HCT116 (cell line): ENCODE measurements at regions not wholly inside any gene's neighbourhood (a gene's known extent, or its start where the extent isn't known, plus 50 kb on each side); places are given as distances from the start of the nearest gene placed in this dataset.

Source experiments
- ATAC-seq: fragments of 200-7000 bp; cut with Tn5 transposase; 2 replicates; pipeline ENCODE4 v1.9.1; 2020; ENCODE audit warnings: mild to moderate bottlenecking, moderate library complexity
- BruUV-seq: library from RNA; stranded (reverse); fragments of 400-500 nt; replicated peaks from 2 replicates; lab custom pipeline; 2021; lab: Mats Ljungman, UMichigan
- CTCF ChIA-PET: fragments of 300-600 bp; sonication (Branson Sonifier 250); formaldehyde crosslinking; loops from one replicate; lab custom pipeline; 2021; ENCODE audit warnings: antibody characterized with exemption; lab: Charles Lee
- POLR2A ChIA-PET: fragments of 300-600, 350-600 bp; sonication (Branson Sonifier 250); formaldehyde crosslinking; loops from one replicate; lab custom pipeline; 2021; ENCODE audit warnings: antibody characterized with exemption; lab: Charles Lee
- RAD21 ChIA-PET, 2 experiments: fragments of 300-600 bp; sonication (Branson Sonifier 250); formaldehyde crosslinking; loops; one replicate each; lab custom pipeline; 2023; ENCODE audit warnings: low total read pairs in 2 of 2; ENCODE audit not compliant: uncharacterized antibody in 2 of 2, unreplicated experiment in 2 of 2, low non-redundant PET in 1 of 2; lab: Charles Lee
- DNase-seq: peaks from one replicate; pipeline ENCODE4 v3.0.0-alpha.2; 2010; ENCODE audit warnings: low read depth, low spot score
- H2AFZ ChIP-seq: fragments of 200-600 bp; shearing (Covaris generic), sonication (generic); 2 replicates; pipeline ENCODE4 v1.6.1; 2017; ENCODE audit warnings: low read depth, mixed run types, mixed read lengths, antibody characterized with exemption, low read length; ENCODE audit not compliant: poor library complexity, severe bottlenecking
- H3K27ac ChIP-seq: 2 replicates; pipeline ENCODE4 v1.5.1; 2012; ENCODE audit warnings: low read depth, low read length
- H3K27me3 ChIP-seq: fragments of 200-600 bp; sonication (generic); 2 replicates; pipeline ENCODE4 v1.6.1; 2016; ENCODE audit warnings: mixed run types, low read length, mixed read lengths; ENCODE audit not compliant: insufficient read depth
- H3K36me3 ChIP-seq, 2 experiments: fragments of 200-500 bp in 1 of 2; fragments of 200-600 bp in 1 of 2; sonication (Bioruptor generic) in 1 of 2; sonication (generic) in 1 of 2; 2 replicates each; pipeline versions ENCODE4 v1.5.1 to v1.6.1; 2014 to 2016; ENCODE audit warnings: low read length in 2 of 2, inconsistent platforms in 1 of 2, mixed read lengths in 1 of 2, mixed run types in 1 of 2; ENCODE audit not compliant: insufficient read depth in 2 of 2, control insufficient read depth in 1 of 2
- H3K4me1 ChIP-seq, 2 experiments: fragments of 200-600 bp in 1 of 2; sonication (generic) in 1 of 2; 2 replicates each; pipeline versions ENCODE4 v1.5.1 to v1.6.1; 2012 to 2017; ENCODE audit warnings: low read length in 2 of 2, inconsistent platforms in 1 of 2, mild to moderate bottlenecking in 1 of 2, mixed read lengths in 1 of 2, mixed run types in 1 of 2, moderate library complexity in 1 of 2; ENCODE audit not compliant: insufficient read depth in 2 of 2, control insufficient read depth in 1 of 2
- H3K4me2 ChIP-seq: fragments of 200-600 bp; sonication (generic); 2 replicates; pipeline ENCODE4 v1.6.1; 2017; ENCODE audit warnings: mixed run types, low read length, mixed read lengths
- H3K4me3 ChIP-seq, 2 experiments: fragments of 200-600 bp in 1 of 2; sonication (generic) in 1 of 2; replicated peaks in 1 of 2; 2 replicates each; pipeline ENCODE4 v1.5.1; 2011 to 2016; ENCODE audit warnings: low read length in 2 of 2, control low read depth in 1 of 2, low read depth in 1 of 2, mild to moderate bottlenecking in 1 of 2, mixed read lengths in 1 of 2, mixed run types in 1 of 2
- H3K79me2 ChIP-seq: fragments of 200-600 bp; sonication (generic); 2 replicates; pipeline ENCODE4 v1.6.1; 2017; ENCODE audit warnings: mild to moderate bottlenecking, mixed run types, low read length, moderate library complexity, mixed read lengths; ENCODE audit not compliant: insufficient read depth
- H3K9ac ChIP-seq: fragments of 200-600 bp; sonication (generic); 2 replicates; pipeline ENCODE4 v1.6.1; 2016; ENCODE audit warnings: low read length, mixed read lengths
- H3K9me2 ChIP-seq: fragments of 200-600 bp; sonication (generic), shearing (Covaris generic); 2 replicates; pipeline ENCODE4 v1.6.1; 2017; ENCODE audit warnings: mixed run types, mild to moderate bottlenecking, moderate library complexity; ENCODE audit not compliant: insufficient read depth
- H3K9me3 ChIP-seq, 2 experiments: fragments of 200-500 bp in 1 of 2; fragments of 200-600 bp in 1 of 2; sonication (Bioruptor generic) in 1 of 2; sonication (generic) in 1 of 2; 2 replicates each; pipeline ENCODE4 v1.6.1; 2014 to 2017; ENCODE audit warnings: low read length in 2 of 2, mixed read lengths in 2 of 2, inconsistent platforms in 1 of 2, low read depth in 1 of 2, mild to moderate bottlenecking in 1 of 2, mixed run types in 1 of 2, moderate library complexity in 1 of 2; ENCODE audit not compliant: control insufficient read depth in 1 of 2, insufficient read depth in 1 of 2
- H4K20me1 ChIP-seq: fragments of 200-600 bp; sonication (generic), shearing (Covaris generic); 2 replicates; pipeline ENCODE4 v1.6.1; 2017; ENCODE audit warnings: mixed run types, mild to moderate bottlenecking, moderate library complexity; ENCODE audit not compliant: insufficient read depth
- CBX3 ChIP-seq: IDR thresholded peaks from 2 replicates; pipeline ENCODE4 v1.6.1; 2012; ENCODE audit warnings: low read depth
- EGR1 ChIP-seq: IDR thresholded peaks from 2 replicates; pipeline ENCODE4 v1.6.1; 2012; ENCODE audit warnings: low read depth
- ELF1 ChIP-seq: IDR thresholded peaks from 2 replicates; pipeline ENCODE4 v1.6.1; 2012; ENCODE audit warnings: low read depth, borderline replicate concordance
- EZH2 ChIP-seq: fragments of 200-600 bp; sonication (generic); IDR thresholded peaks from 2 replicates; pipeline ENCODE4 v1.6.1; 2017; ENCODE audit warnings: antibody characterized with exemption, mixed run types
- EZH2phosphoT487 ChIP-seq: fragments of 200-600 bp; IDR thresholded peaks from 2 replicates; pipeline ENCODE4 v1.6.1; 2018; ENCODE audit warnings: antibody characterized with exemption, borderline replicate concordance
- FOSL1 ChIP-seq: IDR thresholded peaks from 2 replicates; pipeline ENCODE4 v1.6.1; 2012; ENCODE audit warnings: low read depth
- POLR2A ChIP-seq: IDR thresholded peaks from 2 replicates; pipeline ENCODE4 v1.7.0; 2011; ENCODE audit warnings: borderline replicate concordance; ENCODE audit not compliant: insufficient read depth, insufficient read length; ENCODE audit errors: extremely low read depth
- POLR2AphosphoS5 ChIP-seq: IDR thresholded peaks from 2 replicates; pipeline ENCODE4 v1.6.1; 2011; ENCODE audit warnings: mild to moderate bottlenecking, low read depth, low read length, moderate library complexity
- RAD21 ChIP-seq: IDR thresholded peaks from 2 replicates; pipeline ENCODE4 v1.6.1; 2012; ENCODE audit warnings: low read depth, mild to moderate bottlenecking
- SIN3A ChIP-seq: IDR thresholded peaks from 2 replicates; pipeline ENCODE4 v1.6.1; 2012; ENCODE audit warnings: low read depth
- SP1 ChIP-seq: IDR thresholded peaks from 2 replicates; pipeline ENCODE4 v1.6.1; 2012; ENCODE audit warnings: low read depth
- SRF ChIP-seq: IDR thresholded peaks from 2 replicates; pipeline ENCODE4 v1.6.1; 2012; ENCODE audit warnings: low read depth
- TCF7L2 ChIP-seq: IDR thresholded peaks from 2 replicates; pipeline ENCODE4 v1.7.0; 2011; ENCODE audit warnings: borderline replicate concordance, inconsistent platforms; ENCODE audit not compliant: insufficient read depth, insufficient read length; ENCODE audit errors: extremely low read depth
- YY1 ChIP-seq: IDR thresholded peaks from 2 replicates; pipeline ENCODE4 v1.6.1; 2011; ENCODE audit warnings: low read length, low read depth, moderate library complexity, mild to moderate bottlenecking; ENCODE audit not compliant: insufficient replicate concordance; ENCODE audit errors: extremely low read depth
- ZFX ChIP-seq: fragments of 450-650 bp; IDR thresholded peaks from 2 replicates; pipeline ENCODE4 v1.6.1; 2017
- ZNF274 ChIP-seq: fragments of 200-500 bp; sonication (Bioruptor generic); IDR thresholded peaks from 2 replicates; pipeline ENCODE4 v1.6.1; 2014; ENCODE audit warnings: mild to moderate bottlenecking, low read depth, low read length, inconsistent platforms
- intact Hi-C: fragments of 100-400 bp; cut with micrococcal nuclease; formaldehyde crosslinking; loops from 2 replicates; pipeline ENCODE4 v1.10.0; 2022
- TF ChIP-seq, protein P1 (sequence below): IDR thresholded peaks from 2 replicates; pipeline ENCODE4 v1.6.1; 2011; ENCODE audit warnings: mild to moderate bottlenecking, low read length, moderate library complexity; ENCODE audit not compliant: insufficient replicate concordance; ENCODE audit errors: extremely low read depth
- TF ChIP-seq, protein P2 (sequence below), 3 experiments: fragments of 200-600 bp in 1 of 3; sonication (generic) in 1 of 3; IDR thresholded peaks in 2 of 3; conservative IDR thresholded peaks in 1 of 3; 2 replicates each; pipeline ENCODE4 v1.5.1; 2012 to 2017; ENCODE audit warnings: low read depth in 2 of 3, low read length in 2 of 3, antibody characterized with exemption in 1 of 3, borderline replicate concordance in 1 of 3, control low read depth in 1 of 3, mild to moderate bottlenecking in 1 of 3, mixed read lengths in 1 of 3, mixed run types in 1 of 3, moderate library complexity in 1 of 3; ENCODE audit not compliant: insufficient read depth in 1 of 3
- TF ChIP-seq, protein P3 (sequence below): IDR thresholded peaks from 2 replicates; pipeline ENCODE4 v1.6.1; 2012; ENCODE audit warnings: low read depth
- TF ChIP-seq, protein P4 (sequence below): IDR thresholded peaks from 2 replicates; pipeline ENCODE4 v1.6.1; 2012

DNA sequence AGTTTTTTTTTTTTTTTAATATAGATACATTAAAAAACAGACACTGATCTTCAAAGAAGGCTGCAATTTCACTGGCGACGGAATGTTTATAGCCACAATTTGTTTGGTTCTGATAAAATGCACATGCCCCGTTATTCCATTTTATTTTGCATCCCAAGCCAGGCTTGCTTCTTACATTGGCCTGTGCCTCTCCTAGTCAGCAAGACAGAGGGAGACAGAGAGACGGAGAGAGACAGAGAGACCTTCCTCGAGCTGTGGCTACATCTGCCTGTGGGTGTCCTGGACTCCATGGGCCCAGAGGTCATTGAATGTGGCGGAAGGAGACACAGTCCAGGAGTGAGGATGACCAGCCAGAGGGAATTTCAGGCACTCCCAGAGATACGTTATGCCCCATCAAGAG, 926.6 kb downstream of the VRK1 start:
- no peaks in the 10 kb centered on the region for H3K9me2 ChIP-seq
- H3K4me3 ChIP-seq, result no peak overlapping the region
- ChIA-PET POLR2A (no interaction called here), CTCF (no interaction called here), RAD21 (no interaction called here)
- no peaks in the 10 kb centered on the region for H4K20me1 ChIP-seq
- H3K79me2 ChIP-seq, result no peaks in the 10 kb centered on the region
- TF ChIP-seq, protein P1, sequence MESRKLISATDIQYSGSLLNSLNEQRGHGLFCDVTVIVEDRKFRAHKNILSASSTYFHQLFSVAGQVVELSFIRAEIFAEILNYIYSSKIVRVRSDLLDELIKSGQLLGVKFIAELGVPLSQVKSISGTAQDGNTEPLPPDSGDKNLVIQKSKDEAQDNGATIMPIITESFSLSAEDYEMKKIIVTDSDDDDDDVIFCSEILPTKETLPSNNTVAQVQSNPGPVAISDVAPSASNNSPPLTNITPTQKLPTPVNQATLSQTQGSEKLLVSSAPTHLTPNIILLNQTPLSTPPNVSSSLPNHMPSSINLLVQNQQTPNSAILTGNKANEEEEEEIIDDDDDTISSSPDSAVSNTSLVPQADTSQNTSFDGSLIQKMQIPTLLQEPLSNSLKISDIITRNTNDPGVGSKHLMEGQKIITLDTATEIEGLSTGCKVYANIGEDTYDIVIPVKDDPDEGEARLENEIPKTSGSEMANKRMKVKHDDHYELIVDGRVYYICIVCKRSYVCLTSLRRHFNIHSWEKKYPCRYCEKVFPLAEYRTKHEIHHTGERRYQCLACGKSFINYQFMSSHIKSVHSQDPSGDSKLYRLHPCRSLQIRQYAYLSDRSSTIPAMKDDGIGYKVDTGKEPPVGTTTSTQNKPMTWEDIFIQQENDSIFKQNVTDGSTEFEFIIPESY, result no peak
- no peak for TF ChIP-seq EZH2phosphoT487
- TF ChIP-seq, protein P2, sequence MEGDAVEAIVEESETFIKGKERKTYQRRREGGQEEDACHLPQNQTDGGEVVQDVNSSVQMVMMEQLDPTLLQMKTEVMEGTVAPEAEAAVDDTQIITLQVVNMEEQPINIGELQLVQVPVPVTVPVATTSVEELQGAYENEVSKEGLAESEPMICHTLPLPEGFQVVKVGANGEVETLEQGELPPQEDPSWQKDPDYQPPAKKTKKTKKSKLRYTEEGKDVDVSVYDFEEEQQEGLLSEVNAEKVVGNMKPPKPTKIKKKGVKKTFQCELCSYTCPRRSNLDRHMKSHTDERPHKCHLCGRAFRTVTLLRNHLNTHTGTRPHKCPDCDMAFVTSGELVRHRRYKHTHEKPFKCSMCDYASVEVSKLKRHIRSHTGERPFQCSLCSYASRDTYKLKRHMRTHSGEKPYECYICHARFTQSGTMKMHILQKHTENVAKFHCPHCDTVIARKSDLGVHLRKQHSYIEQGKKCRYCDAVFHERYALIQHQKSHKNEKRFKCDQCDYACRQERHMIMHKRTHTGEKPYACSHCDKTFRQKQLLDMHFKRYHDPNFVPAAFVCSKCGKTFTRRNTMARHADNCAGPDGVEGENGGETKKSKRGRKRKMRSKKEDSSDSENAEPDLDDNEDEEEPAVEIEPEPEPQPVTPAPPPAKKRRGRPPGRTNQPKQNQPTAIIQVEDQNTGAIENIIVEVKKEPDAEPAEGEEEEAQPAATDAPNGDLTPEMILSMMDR (IDR thresholded peaks at IDR 0.05 in 2 of 3, conservative IDR thresholded peaks at IDR 0.05 in 1 of 3; ENCODE audit: borderline replicate concordance in 1 of 3, insufficient read depth in 1 of 3, low read depth in 2 of 3, low read length in 2 of 3), result no peak
- no peak for TF ChIP-seq CBX3
- TF ChIP-seq, protein P3, sequence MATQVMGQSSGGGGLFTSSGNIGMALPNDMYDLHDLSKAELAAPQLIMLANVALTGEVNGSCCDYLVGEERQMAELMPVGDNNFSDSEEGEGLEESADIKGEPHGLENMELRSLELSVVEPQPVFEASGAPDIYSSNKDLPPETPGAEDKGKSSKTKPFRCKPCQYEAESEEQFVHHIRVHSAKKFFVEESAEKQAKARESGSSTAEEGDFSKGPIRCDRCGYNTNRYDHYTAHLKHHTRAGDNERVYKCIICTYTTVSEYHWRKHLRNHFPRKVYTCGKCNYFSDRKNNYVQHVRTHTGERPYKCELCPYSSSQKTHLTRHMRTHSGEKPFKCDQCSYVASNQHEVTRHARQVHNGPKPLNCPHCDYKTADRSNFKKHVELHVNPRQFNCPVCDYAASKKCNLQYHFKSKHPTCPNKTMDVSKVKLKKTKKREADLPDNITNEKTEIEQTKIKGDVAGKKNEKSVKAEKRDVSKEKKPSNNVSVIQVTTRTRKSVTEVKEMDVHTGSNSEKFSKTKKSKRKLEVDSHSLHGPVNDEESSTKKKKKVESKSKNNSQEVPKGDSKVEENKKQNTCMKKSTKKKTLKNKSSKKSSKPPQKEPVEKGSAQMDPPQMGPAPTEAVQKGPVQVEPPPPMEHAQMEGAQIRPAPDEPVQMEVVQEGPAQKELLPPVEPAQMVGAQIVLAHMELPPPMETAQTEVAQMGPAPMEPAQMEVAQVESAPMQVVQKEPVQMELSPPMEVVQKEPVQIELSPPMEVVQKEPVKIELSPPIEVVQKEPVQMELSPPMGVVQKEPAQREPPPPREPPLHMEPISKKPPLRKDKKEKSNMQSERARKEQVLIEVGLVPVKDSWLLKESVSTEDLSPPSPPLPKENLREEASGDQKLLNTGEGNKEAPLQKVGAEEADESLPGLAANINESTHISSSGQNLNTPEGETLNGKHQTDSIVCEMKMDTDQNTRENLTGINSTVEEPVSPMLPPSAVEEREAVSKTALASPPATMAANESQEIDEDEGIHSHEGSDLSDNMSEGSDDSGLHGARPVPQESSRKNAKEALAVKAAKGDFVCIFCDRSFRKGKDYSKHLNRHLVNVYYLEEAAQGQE, result no peak
- no peak for TF ChIP-seq ELF1
- TF ChIP-seq YY1, result no peak
- no peak for TF ChIP-seq EGR1
- no peak for TF ChIP-seq SIN3A
- TF ChIP-seq FOSL1, result no peak
- no peak for TF ChIP-seq POLR2A
- no peak for TF ChIP-seq RAD21
- no peak for TF ChIP-seq TCF7L2
- no peak for TF ChIP-seq SP1
- TF ChIP-seq ZNF274, result no peak
- no peak for TF ChIP-seq POLR2AphosphoS5
- no peak for TF ChIP-seq SRF
- TF ChIP-seq, protein P4, sequence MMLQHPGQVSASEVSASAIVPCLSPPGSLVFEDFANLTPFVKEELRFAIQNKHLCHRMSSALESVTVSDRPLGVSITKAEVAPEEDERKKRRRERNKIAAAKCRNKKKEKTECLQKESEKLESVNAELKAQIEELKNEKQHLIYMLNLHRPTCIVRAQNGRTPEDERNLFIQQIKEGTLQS, result no peak
- no peak for TF ChIP-seq ZFX
- no peak for TF ChIP-seq EZH2
- 0 out of 4 replicates have a peak, but pooled peaks cover 0 to 3% of the 10 kb centered on the region in 2 experiments for H3K9me3 ChIP-seq
- DNase-seq, result no peak
- no peak overlapping the region for H3K4me2 ChIP-seq
- H2AFZ ChIP-seq, result no peak overlapping the region
- no peak overlapping the region for H3K9ac ChIP-seq
- H3K4me1 ChIP-seq, result no peaks in the 10 kb centered on the region
- H3K36me3 ChIP-seq, result no peaks in the 10 kb centered on the region
- ATAC-seq, result no peak
- intact Hi-C loops, result no loop called here
- no peaks in the 10 kb centered on the region for H3K27me3 ChIP-seq
- no peak overlapping the region for H3K27ac ChIP-seq
- no TSS peak for BruUV-seq
